ENCODE measurements at regions not wholly inside any gene's neighbourhood (a gene's known extent, or its start where the extent isn't known, plus 50 kb on each side); places are given as distances from the start of the nearest gene placed in this dataset.

- Histone ChIP-seq H3K4me3 (no peak overlapping the region), H3K9me3 (replicated peaks) (no peaks in the 10 kb centered on the region), H3K36me3 (no peaks in the 10 kb centered on the region), H3K27me3 (ENCODE audit: low read depth) (no peaks in the 10 kb centered on the region), H3K27ac (replicated peaks) (peak overlapping the region; percentile 85), H3K4me1 (peaks cover 98% of the 10 kb centered on the region)
- intact Hi-C loops (cut with micrococcal nuclease): loop anchor here (10.0 kb wide), 1 partner anchor 94 kb away; no protein-coding TSS in a partner anchor
- no peak for TF ChIP-seq CTCF (IDR thresholded peaks at IDR 0.05; ENCODE audit: borderline replicate concordance)
- DNase-seq: no peak
These were observed 288.1 kb downstream of the SEC14L1 start for GRCh38 chr17:77428749-77429368.

- no peaks in the 10 kb centered on the region for H3K27me3 ChIP-seq (ENCODE audit: low read depth)
- no peaks in the 10 kb centered on the region for H3K9me3 ChIP-seq (replicated peaks)
These were observed 288.7 kb downstream of the SEC14L1 start for GRCh38 chr17:77429369-77429968.

GRCh38 chr17:77429969-77430752 lies 289.4 kb downstream of the SEC14L1 start:
- H3K27ac ChIP-seq (replicated peaks): peak overlapping the region; percentile 85
- peak; percentile 86 for TF ChIP-seq CTCF (IDR thresholded peaks at IDR 0.05; ENCODE audit: borderline replicate concordance)
- peaks cover 98% of the 10 kb centered on the region for H3K4me1 ChIP-seq
- intact Hi-C loops (cut with micrococcal nuclease): loop anchor here (5.0 to 10.0 kb wide), 2 partner anchors 62 to 95 kb away; no protein-coding TSS in a partner anchor
- H3K9me3 ChIP-seq (replicated peaks): no peaks in the 10 kb centered on the region
- peak; percentile 91 for DNase-seq
- H3K36me3 ChIP-seq: no peaks in the 10 kb centered on the region
- no peak overlapping the region for H3K4me3 ChIP-seq
- no peaks in the 10 kb centered on the region for H3K27me3 ChIP-seq (ENCODE audit: low read depth)

More at GRCh38 chr17:77429369-77429968, 288.7 kb downstream of the SEC14L1 start:
- H3K27ac ChIP-seq (replicated peaks): peak overlapping the region; percentile 85
- no peaks in the 10 kb centered on the region for H3K36me3 ChIP-seq
- TF ChIP-seq CTCF (IDR thresholded peaks at IDR 0.05; ENCODE audit: borderline replicate concordance): no peak
- peaks cover 98% of the 10 kb centered on the region for H3K4me1 ChIP-seq
- no peak for DNase-seq
- H3K4me3 ChIP-seq: no peak overlapping the region
- intact Hi-C loops (cut with micrococcal nuclease): loop anchor here (10.0 kb wide), 1 partner anchor 95 kb away; no protein-coding TSS in a partner anchor

GRCh38 chr17:77432034-77432661 lies 291.4 kb downstream of the SEC14L1 start:
- TF ChIP-seq CTCF (IDR thresholded peaks at IDR 0.05; ENCODE audit: borderline replicate concordance): no peak
- peak overlapping the region; percentile 76 for H3K27ac ChIP-seq (replicated peaks)
- intact Hi-C loops (cut with micrococcal nuclease): loop anchor here (5.0 kb wide), 1 partner anchor 60 kb away; no protein-coding TSS in a partner anchor
- no peaks in the 10 kb centered on the region for H3K27me3 ChIP-seq (ENCODE audit: low read depth)
- no peaks in the 10 kb centered on the region for H3K9me3 ChIP-seq (replicated peaks)
- DNase-seq: no peak
- peaks cover 98% of the 10 kb centered on the region for H3K4me1 ChIP-seq
- H3K36me3 ChIP-seq: no peaks in the 10 kb centered on the region
- H3K4me3 ChIP-seq: no peak overlapping the region

GRCh38 chr17:77432742-77433141 lies 292.0 kb downstream of the SEC14L1 start:
- DNase-seq: no peak
- no peaks in the 10 kb centered on the region for H3K27me3 ChIP-seq (ENCODE audit: low read depth)
- no peak overlapping the region for H3K4me3 ChIP-seq
- peak overlapping the region; percentile 76 for H3K27ac ChIP-seq (replicated peaks)
- no peak for TF ChIP-seq CTCF (IDR thresholded peaks at IDR 0.05; ENCODE audit: borderline replicate concordance)
- peaks cover 98% of the 10 kb centered on the region for H3K4me1 ChIP-seq
- intact Hi-C loops (cut with micrococcal nuclease): loop anchor here (5.0 kb wide), 1 partner anchor 60 kb away; no protein-coding TSS in a partner anchor
- no peaks in the 10 kb centered on the region for H3K36me3 ChIP-seq
- H3K9me3 ChIP-seq (replicated peaks): no peaks in the 10 kb centered on the region

Data from left ventricle myocardium inferior (tissue), 1 donor.